ENCODE measurements at regions not wholly inside any gene's neighbourhood (a gene's known extent, or its start where the extent isn't known, plus 50 kb on each side); places are given as distances from the start of the nearest gene placed in this dataset.

GRCh38 chr13:83702021-83702420 lies 180.3 kb downstream of the SLITRK1 start:
- no peaks in the 10 kb centered on the region for H3K27me3 ChIP-seq (replicated peaks)
- no peaks in the 10 kb centered on the region for H3K36me3 ChIP-seq (replicated peaks)
- no peak for TF ChIP-seq CTCF (IDR thresholded peaks at IDR 0.05; ENCODE audit: low read depth, low read length, missing control alignments)
- H3K27ac ChIP-seq = no peak overlapping the region
- in situ Hi-C loops (cut with HindIII; ENCODE audit: low pct_ligation_motif_present, low sequenced_read_pairs) = no loop called here
- no peak for DNase-seq
- no peak overlapping the region for H3K4me3 ChIP-seq (ENCODE audit: low read depth, low read length)

- Histone ChIP-seq H3K27ac (no peak overlapping the region), H3K36me3 (replicated peaks) (no peaks in the 10 kb centered on the region), H3K4me3 (ENCODE audit: low read depth, low read length) (no peak overlapping the region), H3K27me3 (replicated peaks) (no peaks in the 10 kb centered on the region)
- DNase-seq = no peak
- in situ Hi-C loops (cut with HindIII; ENCODE audit: low pct_ligation_motif_present, low sequenced_read_pairs) = no loop called here
- TF ChIP-seq CTCF (IDR thresholded peaks at IDR 0.05; ENCODE audit: low read depth, low read length, missing control alignments) = no peak
Measured at GRCh38 chr13:83692800-83693199, 189.5 kb downstream of the SLITRK1 start.

- no peak for TF ChIP-seq CTCF (IDR thresholded peaks at IDR 0.05; ENCODE audit: low read depth, low read length, missing control alignments)
- no peaks in the 10 kb centered on the region for H3K36me3 ChIP-seq (replicated peaks)
- H3K4me3 ChIP-seq (ENCODE audit: low read depth, low read length) = no peak overlapping the region
- H3K27me3 ChIP-seq (replicated peaks) = no peaks in the 10 kb centered on the region
- H3K27ac ChIP-seq = no peak overlapping the region
- DNase-seq = no peak
- in situ Hi-C loops (cut with HindIII; ENCODE audit: low pct_ligation_motif_present, low sequenced_read_pairs) = no loop called here
Measured at GRCh38 chr13:83691966-83692365, 190.3 kb downstream of the SLITRK1 start.

GRCh38 chr13:83681547-83681946 lies 200.7 kb downstream of the SLITRK1 start:
- no peak for TF ChIP-seq CTCF (IDR thresholded peaks at IDR 0.05; ENCODE audit: low read depth, low read length, missing control alignments)
- H3K27ac ChIP-seq = no peak overlapping the region
- H3K36me3 ChIP-seq (replicated peaks) = no peaks in the 10 kb centered on the region
- no peaks in the 10 kb centered on the region for H3K27me3 ChIP-seq (replicated peaks)
- DNase-seq = no peak
- H3K4me3 ChIP-seq (ENCODE audit: low read depth, low read length) = no peak overlapping the region
- in situ Hi-C loops (cut with HindIII; ENCODE audit: low pct_ligation_motif_present, low sequenced_read_pairs) = no loop called here

GRCh38 chr13:83677985-83678384 lies 204.3 kb downstream of the SLITRK1 start:
- no peaks in the 10 kb centered on the region for H3K36me3 ChIP-seq (replicated peaks)
- no peak for TF ChIP-seq CTCF (IDR thresholded peaks at IDR 0.05; ENCODE audit: low read depth, low read length, missing control alignments)
- no peaks in the 10 kb centered on the region for H3K27me3 ChIP-seq (replicated peaks)
- H3K4me3 ChIP-seq (ENCODE audit: low read depth, low read length) = no peak overlapping the region
- DNase-seq = no peak
- in situ Hi-C loops (cut with HindIII; ENCODE audit: low pct_ligation_motif_present, low sequenced_read_pairs) = no loop called here
- no peak overlapping the region for H3K27ac ChIP-seq

GRCh38 chr13:83672612-83673011 lies 209.7 kb downstream of the SLITRK1 start:
- Histone ChIP-seq H3K4me3 (ENCODE audit: low read depth, low read length) (no peak overlapping the region), H3K36me3 (replicated peaks) (no peaks in the 10 kb centered on the region), H3K27ac (no peak overlapping the region), H3K27me3 (replicated peaks) (no peaks in the 10 kb centered on the region)
- in situ Hi-C loops (cut with HindIII; ENCODE audit: low pct_ligation_motif_present, low sequenced_read_pairs) = no loop called here
- DNase-seq = no peak
- no peak for TF ChIP-seq CTCF (IDR thresholded peaks at IDR 0.05; ENCODE audit: low read depth, low read length, missing control alignments)
